Putamen (tissue), 1 donor: ENCODE measurements at regions not wholly inside any gene's neighbourhood (a gene's known extent, or its start where the extent isn't known, plus 50 kb on each side); places are given as distances from the start of the nearest gene placed in this dataset.

Experiments
- DNase-seq: peaks from one replicate; pipeline ENCODE4 v3.0.0-alpha.2; 2016; ENCODE audit warnings: low spot score

- DNase-seq = no peak
Observed at GRCh38 chr9:99282406-99282805, 60.3 kb downstream of the SEC61B start.

- no peak for DNase-seq
Observed at GRCh38 chr9:99285965-99286364, 63.9 kb downstream of the SEC61B start.

- DNase-seq = no peak
Observed at GRCh38 chr9:99286536-99286935, 64.5 kb downstream of the SEC61B start.

- DNase-seq = no peak
Observed at GRCh38 chr9:99287641-99288040, 65.6 kb downstream of the SEC61B start.

- DNase-seq = no peak
Observed at GRCh38 chr9:99288830-99289229, 66.7 kb downstream of the SEC61B start.

GRCh38 chr9:99294850-99295461 is 72.9 kb downstream of the SEC61B start:
- no peak for DNase-seq

- DNase-seq = no peak
Observed at GRCh38 chr9:99296291-99296951, 74.3 kb downstream of the SEC61B start.

- no peak for DNase-seq
Observed at GRCh38 chr9:99298614-99299013, 76.5 kb downstream of the SEC61B start.

GRCh38 chr9:99299211-99300102 is 77.4 kb downstream of the SEC61B start:
- DNase-seq = no peak

- no peak for DNase-seq
Observed at GRCh38 chr9:99300103-99300439, 78.0 kb downstream of the SEC61B start.

- DNase-seq = no peak
Observed at GRCh38 chr9:99300603-99301002, 78.5 kb downstream of the SEC61B start.

- DNase-seq = no peak
Observed at GRCh38 chr9:99303177-99303576, 81.1 kb downstream of the SEC61B start.

GRCh38 chr9:99305124-99305523 is 83.0 kb downstream of the SEC61B start:
- DNase-seq = no peak

- DNase-seq = no peak
Observed at GRCh38 chr9:99305820-99306811, 84.0 kb downstream of the SEC61B start.

GRCh38 chr9:99307851-99308250 is 85.8 kb downstream of the SEC61B start:
- DNase-seq = no peak

GRCh38 chr9:99309141-99309939 is 87.3 kb downstream of the SEC61B start:
- DNase-seq = no peak

- no peak for DNase-seq
Observed at GRCh38 chr9:99312736-99313135, 90.7 kb downstream of the SEC61B start.

GRCh38 chr9:99319048-99319447 is 97.0 kb downstream of the SEC61B start:
- no peak for DNase-seq

GRCh38 chr9:99322299-99322698 is 100.2 kb downstream of the SEC61B start:
- no peak for DNase-seq

GRCh38 chr9:99326112-99326916 is 104.2 kb downstream of the SEC61B start:
- DNase-seq = no peak
